Smooth muscle cell (in vitro differentiated cells): ENCODE measurements at regions not wholly inside any gene's neighbourhood (a gene's known extent, or its start where the extent isn't known, plus 50 kb on each side); places are given as distances from the start of the nearest gene placed in this dataset.

ENCODE experiments used
- DNase-seq: peaks from one replicate; lab custom pipeline; 2025; ENCODE audit not compliant: unreplicated experiment; lab: John Stamatoyannopoulos, UW
- H2AFZ ChIP-seq: fragments of 200-600 bp; sonication (generic); 2 replicates; pipeline ENCODE4 v1.6.0; 2016; ENCODE audit warnings: antibody characterized with exemption, low read depth, mild to moderate bottlenecking
- H3F3A ChIP-seq: fragments of 200-600 bp; sonication (generic); 2 replicates; pipeline ENCODE4 v1.6.0; 2017; ENCODE audit warnings: antibody characterized with exemption, low read depth
- H3K27ac ChIP-seq: fragments of 200-600 bp; sonication (generic); 2 replicates; pipeline ENCODE4 v1.5.1; 2016; ENCODE audit warnings: low read depth, mild to moderate bottlenecking
- H3K27me3 ChIP-seq: fragments of 200-600 bp; sonication (generic); 2 replicates; pipeline ENCODE4 v1.6.1; 2016; ENCODE audit warnings: low read depth, mild to moderate bottlenecking
- H3K36me3 ChIP-seq: fragments of 200-600 bp; sonication (generic); 2 replicates; pipeline ENCODE4 v1.5.1; 2016; ENCODE audit warnings: low read depth
- H3K4me1 ChIP-seq: fragments of 200-600 bp; sonication (generic); 2 replicates; pipeline ENCODE4 v1.5.1; 2016; ENCODE audit warnings: low read depth
- H3K4me2 ChIP-seq: fragments of 200-600 bp; sonication (generic); 2 replicates; pipeline ENCODE4 v1.6.0; 2016; ENCODE audit warnings: mild to moderate bottlenecking
- H3K4me3 ChIP-seq: fragments of 200-600 bp; sonication (generic); 2 replicates; pipeline ENCODE4 v1.5.1; 2016; ENCODE audit warnings: mild to moderate bottlenecking
- H3K79me2 ChIP-seq: fragments of 200-600 bp; sonication (generic); 2 replicates; pipeline ENCODE4 v1.6.0; 2016; ENCODE audit warnings: low read depth, mild to moderate bottlenecking
- H3K9ac ChIP-seq: fragments of 200-600 bp; sonication (generic); 2 replicates; pipeline ENCODE4 v1.6.0; 2016; ENCODE audit warnings: low read depth
- H3K9me3 ChIP-seq: fragments of 200-600 bp; sonication (generic); replicated peaks from 2 replicates; pipeline ENCODE4 v1.5.1; 2016; ENCODE audit warnings: low read depth
- H4K20me1 ChIP-seq: fragments of 200-600 bp; sonication (generic); 2 replicates; pipeline ENCODE4 v1.6.0; 2016; ENCODE audit warnings: low read depth
- WGBS: methylation state at CpG from one replicate; pipeline ENCODE4 v1.1.7; 2016; ENCODE audit warnings: low lambda C conversion rate; 5-methylcytosine and 5-hydroxymethylcytosine counted together
- TF ChIP-seq, protein P1 (sequence below): fragments of 200-600 bp; sonication (generic); IDR thresholded peaks from 2 replicates; pipeline ENCODE4 v1.5.1; 2017; ENCODE audit warnings: borderline replicate concordance, mild to moderate bottlenecking, antibody characterized with exemption; ENCODE audit not compliant: insufficient read depth, poor library complexity, severe bottlenecking

DNA sequence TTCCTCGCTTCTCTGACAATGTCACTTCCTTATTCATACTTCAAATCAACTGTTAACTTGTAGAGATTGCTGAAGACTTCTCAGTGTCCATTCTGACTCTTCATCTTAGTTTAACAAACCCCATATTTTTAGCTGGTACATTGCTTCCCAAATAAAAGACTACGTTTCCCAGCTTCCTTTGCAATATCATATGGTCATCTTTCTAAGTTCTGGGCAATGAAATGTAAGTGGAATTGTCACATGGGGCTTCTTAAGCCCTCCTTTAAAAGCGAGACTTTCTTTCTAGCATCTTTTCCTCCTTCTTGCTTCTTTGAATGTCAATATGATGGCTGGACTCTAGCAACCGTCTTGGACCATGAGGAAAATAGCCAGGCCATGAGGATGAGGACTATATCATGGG, 239.0 kb downstream of the ZNF621 start:
- Histone ChIP-seq H3K4me3 (no peak overlapping the region), H4K20me1 (no peaks in the 10 kb centered on the region), H3K27ac (no peak overlapping the region), H3K79me2 (no peaks in the 10 kb centered on the region), H3K27me3 (no peaks in the 10 kb centered on the region), H3K9me3 (peaks cover 4% of the 10 kb centered on the region), H3K9ac (no peak overlapping the region), H2AFZ (no peak overlapping the region), H3F3A (peaks cover 5% of the 10 kb centered on the region), H3K4me1 (no peaks in the 10 kb centered on the region), H3K4me2 (no peak overlapping the region), H3K36me3 (no peaks in the 10 kb centered on the region)
- TF ChIP-seq, protein P1, sequence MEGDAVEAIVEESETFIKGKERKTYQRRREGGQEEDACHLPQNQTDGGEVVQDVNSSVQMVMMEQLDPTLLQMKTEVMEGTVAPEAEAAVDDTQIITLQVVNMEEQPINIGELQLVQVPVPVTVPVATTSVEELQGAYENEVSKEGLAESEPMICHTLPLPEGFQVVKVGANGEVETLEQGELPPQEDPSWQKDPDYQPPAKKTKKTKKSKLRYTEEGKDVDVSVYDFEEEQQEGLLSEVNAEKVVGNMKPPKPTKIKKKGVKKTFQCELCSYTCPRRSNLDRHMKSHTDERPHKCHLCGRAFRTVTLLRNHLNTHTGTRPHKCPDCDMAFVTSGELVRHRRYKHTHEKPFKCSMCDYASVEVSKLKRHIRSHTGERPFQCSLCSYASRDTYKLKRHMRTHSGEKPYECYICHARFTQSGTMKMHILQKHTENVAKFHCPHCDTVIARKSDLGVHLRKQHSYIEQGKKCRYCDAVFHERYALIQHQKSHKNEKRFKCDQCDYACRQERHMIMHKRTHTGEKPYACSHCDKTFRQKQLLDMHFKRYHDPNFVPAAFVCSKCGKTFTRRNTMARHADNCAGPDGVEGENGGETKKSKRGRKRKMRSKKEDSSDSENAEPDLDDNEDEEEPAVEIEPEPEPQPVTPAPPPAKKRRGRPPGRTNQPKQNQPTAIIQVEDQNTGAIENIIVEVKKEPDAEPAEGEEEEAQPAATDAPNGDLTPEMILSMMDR: no peak
- DNase-seq: no peak
- 81% methylated on average over 4 of the region's 4 CpGs for WGBS

DNA sequence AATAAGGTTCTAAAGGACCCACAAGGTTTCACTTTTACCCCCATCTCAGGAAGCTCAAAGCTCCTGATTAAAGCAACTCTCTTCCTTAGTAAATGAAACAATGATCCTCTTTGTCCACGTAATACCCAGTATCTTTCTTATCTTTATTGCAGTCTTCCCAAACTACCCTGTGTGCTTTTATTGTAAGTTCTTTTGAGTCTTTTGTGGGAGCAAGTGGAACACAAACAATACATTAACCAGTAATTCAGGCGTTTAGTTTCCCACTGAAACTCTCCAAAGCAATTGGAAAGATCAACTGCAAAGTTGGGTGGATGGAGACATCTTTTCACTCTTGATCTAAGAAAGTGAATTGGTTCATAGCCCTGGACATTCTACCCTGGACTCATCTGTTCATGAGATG, 240.0 kb downstream of the ZNF621 start:
- peaks cover 12% of the 10 kb centered on the region for H3F3A ChIP-seq
- H3K36me3 ChIP-seq: no peaks in the 10 kb centered on the region
- no peak overlapping the region for H3K27ac ChIP-seq
- peaks cover 4% of the 10 kb centered on the region for H3K9me3 ChIP-seq
- H3K4me2 ChIP-seq: no peak overlapping the region
- no peak overlapping the region for H3K4me3 ChIP-seq
- no peak overlapping the region for H2AFZ ChIP-seq
- no peaks in the 10 kb centered on the region for H4K20me1 ChIP-seq
- no peaks in the 10 kb centered on the region for H3K27me3 ChIP-seq
- WGBS: 12% methylated on average over 2 of the region's 2 CpGs
- H3K79me2 ChIP-seq: no peaks in the 10 kb centered on the region
- TF ChIP-seq, protein P1: no peak
- no peak overlapping the region for H3K9ac ChIP-seq
- DNase-seq: no peak
- H3K4me1 ChIP-seq: no peaks in the 10 kb centered on the region

DNA sequence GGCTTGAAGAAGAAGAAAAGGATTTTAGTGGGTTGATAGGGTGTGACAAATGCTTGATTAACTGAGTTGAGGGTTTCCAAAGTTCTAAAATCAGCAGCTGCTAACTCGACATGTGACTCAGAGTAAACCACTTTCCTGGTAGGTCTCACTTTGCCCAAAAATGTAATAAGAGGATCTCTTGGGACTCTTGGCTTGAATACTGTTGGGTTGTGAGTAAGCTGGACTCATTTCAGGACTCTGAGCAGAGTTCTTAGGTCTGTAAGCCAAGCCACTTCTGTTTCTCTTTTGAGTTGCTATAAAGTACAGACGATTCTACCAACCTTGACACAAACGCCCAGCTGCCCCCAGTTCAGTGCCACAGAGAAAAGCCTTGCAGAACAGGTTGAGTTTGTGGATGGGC, 241.1 kb downstream of the ZNF621 start:
- TF ChIP-seq, protein P1: no peak
- WGBS: 69% methylated on average over 3 of the region's 3 CpGs
- Histone ChIP-seq H3K9me3 (peaks cover 4% of the 10 kb centered on the region), H3K27ac (no peak overlapping the region), H3K4me3 (no peak overlapping the region), H2AFZ (no peak overlapping the region), H3K4me1 (no peaks in the 10 kb centered on the region), H3F3A (peaks cover 17% of the 10 kb centered on the region), H4K20me1 (no peaks in the 10 kb centered on the region), H3K4me2 (no peak overlapping the region), H3K27me3 (no peaks in the 10 kb centered on the region), H3K36me3 (no peaks in the 10 kb centered on the region), H3K9ac (no peak overlapping the region), H3K79me2 (no peaks in the 10 kb centered on the region)
- DNase-seq: no peak

DNA sequence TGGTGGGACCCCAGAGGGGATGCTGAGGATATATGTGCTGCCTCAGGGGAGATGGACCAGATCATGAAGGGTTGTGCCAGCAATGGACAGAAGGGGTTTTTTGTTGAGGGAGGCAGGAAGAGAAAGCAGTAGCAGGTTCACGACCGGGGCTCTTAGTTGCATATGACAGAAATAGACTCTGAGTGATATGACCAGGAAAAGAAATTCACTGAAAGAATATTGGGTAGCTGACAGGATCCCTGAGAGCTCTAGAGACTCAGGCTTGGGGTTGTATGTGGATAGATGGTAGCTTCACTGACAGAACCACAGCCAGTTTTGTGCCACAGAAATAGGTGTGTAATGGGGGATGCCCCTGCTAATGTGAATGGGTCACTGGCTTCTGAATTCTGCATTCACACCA, 241.6 kb downstream of the ZNF621 start:
- Histone ChIP-seq H3K36me3 (no peaks in the 10 kb centered on the region), H3F3A (peaks cover 17% of the 10 kb centered on the region), H3K27me3 (no peaks in the 10 kb centered on the region), H3K27ac (no peak overlapping the region), H3K9ac (no peak overlapping the region), H4K20me1 (no peaks in the 10 kb centered on the region), H3K79me2 (no peaks in the 10 kb centered on the region), H3K4me3 (no peak overlapping the region), H3K4me2 (no peak overlapping the region), H2AFZ (no peak overlapping the region), H3K9me3 (peaks cover 4% of the 10 kb centered on the region), H3K4me1 (no peaks in the 10 kb centered on the region)
- 96% methylated on average over 2 of the region's 2 CpGs for WGBS
- DNase-seq: no peak
- TF ChIP-seq, protein P1: no peak
